BLaER1 treated with 17β-estradiol and CSF1 and Interleukin-3, amounts not matched to agents 10 nM and 100 nM (cell line): ENCODE measurements at regions not wholly inside any gene's neighbourhood (a gene's known extent, or its start where the extent isn't known, plus 50 kb on each side); places are given as distances from the start of the nearest gene placed in this dataset.
A peak's percentile ranks its signal among the peaks of the same experiment; 100 is the strongest.

ENCODE experiments used
- H3K27ac ChIP-seq, 11 experiments: shearing (Covaris generic); formaldehyde crosslinking; 2 replicates each; pipeline ENCODE4 v1.8.1; 2022
- H3K27me3 ChIP-seq, 11 experiments: shearing (Covaris generic); formaldehyde crosslinking; 2 replicates each; pipeline ENCODE4 v1.8.1; 2022
- H3K36me3 ChIP-seq, 11 experiments: shearing (Covaris generic); formaldehyde crosslinking; 2 replicates each; pipeline ENCODE4 v1.8.1; 2022
- H3K4me1 ChIP-seq, 10 experiments: shearing (Covaris generic); formaldehyde crosslinking; 2 replicates each; pipeline ENCODE4 v1.8.1; 2022
- H3K4me2 ChIP-seq, 11 experiments: shearing (Covaris generic); formaldehyde crosslinking; 2 replicates each; pipeline ENCODE4 v1.8.1; 2022
- H3K4me3 ChIP-seq, 10 experiments: shearing (Covaris generic); formaldehyde crosslinking; 2 replicates each; pipeline ENCODE4 v1.8.1; 2022
- H3K9ac ChIP-seq, 11 experiments: shearing (Covaris generic); formaldehyde crosslinking; 2 replicates each; pipeline ENCODE4 v1.8.1; 2022
- H3K9me3 ChIP-seq, 11 experiments: shearing (Covaris generic); formaldehyde crosslinking; replicated peaks in 1 of 11; 2 replicates each; pipeline ENCODE4 v1.8.1; 2022
- H4K20me1 ChIP-seq, 11 experiments: shearing (Covaris generic); formaldehyde crosslinking; 2 replicates each; pipeline ENCODE4 v1.8.1; 2022
- Cebpa-rat ChIP-seq, 11 experiments: shearing (Covaris generic); IDR thresholded peaks; 2 replicates each; pipeline ENCODE4 v1.8.1; 2022

- Histone ChIP-seq H3K9ac (no peak overlapping the region), H3K36me3 (no peaks in the 10 kb centered on the region), H4K20me1 (no peaks in the 10 kb centered on the region), H3K27ac (0 out of 22 replicates have a peak overlapping the region, but pooled peaks of 1 of the 11 experiments have one; percentile 1), H3K4me3 (no peak overlapping the region), H3K4me2 (peak overlapping the region in 7 of 11 experiments; percentile 2 to 56 (median 46); a peak in 8 of 22 replicates), H3K27me3 (no peaks in the 10 kb centered on the region), H3K4me1 (peaks cover 0 to 15% (median 8%) of the 10 kb centered on the region in 10 experiments; a peak in 12 of 20 replicates), H3K9me3 (peaks cover under 1 to 20% (median 11%) of the 10 kb centered on the region in 11 experiments; a peak in 21 of 22 replicates)
- no peak for TF ChIP-seq Cebpa-rat (IDR thresholded peaks at IDR 0.05)
Measured at GRCh38 chr13:42453091-42453645, 120.8 kb upstream of the TNFSF11 start.

GRCh38 chr13:42454749-42455148 lies 119.2 kb upstream of the TNFSF11 start:
- TF ChIP-seq Cebpa-rat (IDR thresholded peaks at IDR 0.05): no peak
- Histone ChIP-seq H3K9ac (no peak overlapping the region), H3K4me2 (no peak overlapping the region), H3K9me3 (peaks cover under 1 to 13% (median 6%) of the 10 kb centered on the region in 11 experiments; a peak in 11 of 22 replicates), H3K27ac (no peak overlapping the region), H4K20me1 (no peaks in the 10 kb centered on the region), H3K4me1 (peaks cover 3 to 15% (median 11%) of the 10 kb centered on the region in 10 experiments; a peak in 19 of 20 replicates), H3K4me3 (no peak overlapping the region), H3K36me3 (no peaks in the 10 kb centered on the region), H3K27me3 (no peaks in the 10 kb centered on the region)

- Histone ChIP-seq H3K9ac (no peak overlapping the region), H3K4me1 (peaks cover 3 to 17% (median 11%) of the 10 kb centered on the region in 10 experiments; a peak in 19 of 20 replicates), H3K27ac (no peak overlapping the region), H3K36me3 (no peaks in the 10 kb centered on the region), H3K27me3 (no peaks in the 10 kb centered on the region), H3K4me2 (no peak overlapping the region), H3K9me3 (peaks cover 19 to 39% (median 32%) of the 10 kb centered on the region in 11 experiments), H3K4me3 (no peak overlapping the region), H4K20me1 (no peaks in the 10 kb centered on the region)
- no peak for TF ChIP-seq Cebpa-rat (IDR thresholded peaks at IDR 0.05)
Measured at GRCh38 chr13:42458193-42458592, 115.8 kb upstream of the TNFSF11 start.

GRCh38 chr13:42466123-42466522 lies 107.8 kb upstream of the TNFSF11 start:
- Histone ChIP-seq H3K4me2 (peak overlapping the region; percentile 60 to 85 (median 73)), H3K4me1 (peaks cover 18 to 29% (median 27%) of the 10 kb centered on the region in 10 experiments)
- no peak for TF ChIP-seq Cebpa-rat (IDR thresholded peaks at IDR 0.05)

GRCh38 chr13:42466609-42467008 lies 107.3 kb upstream of the TNFSF11 start:
- H3K36me3 ChIP-seq: no peaks in the 10 kb centered on the region
- peak overlapping the region in 9 of 11 experiments; percentile 1 to 78 (median 47); a peak in 11 of 22 replicates for H3K9ac ChIP-seq
- H3K9me3 ChIP-seq: peaks cover 37 to 59% (median 51%) of the 10 kb centered on the region in 11 experiments
- peak overlapping the region in 6 of 10 experiments; percentile 0 to 40 (median 18); a peak in 8 of 20 replicates for H3K4me3 ChIP-seq
- H3K4me2 ChIP-seq: peak overlapping the region; percentile 60 to 85 (median 73)
- no peaks in the 10 kb centered on the region for H3K27me3 ChIP-seq
- peaks cover 18 to 29% (median 27%) of the 10 kb centered on the region in 10 experiments for H3K4me1 ChIP-seq
- no peak for TF ChIP-seq Cebpa-rat (IDR thresholded peaks at IDR 0.05)
- H3K27ac ChIP-seq: peak overlapping the region in 9 of 11 experiments; percentile 33 to 93 (median 73); a peak in 18 of 22 replicates
- no peaks in the 10 kb centered on the region for H4K20me1 ChIP-seq

More at GRCh38 chr13:42466123-42466522, 107.8 kb upstream of the TNFSF11 start:
- Histone ChIP-seq H3K4me3 (peak overlapping the region in 7 of 10 experiments; percentile 0 to 40 (median 17); a peak in 8 of 20 replicates), H3K27me3 (no peaks in the 10 kb centered on the region), H3K36me3 (no peaks in the 10 kb centered on the region), H3K27ac (peak overlapping the region in 9 of 11 experiments; percentile 33 to 93 (median 73); a peak in 18 of 22 replicates), H3K9me3 (peaks cover 41 to 64% (median 56%) of the 10 kb centered on the region in 11 experiments), H3K9ac (peak overlapping the region in 9 of 11 experiments; percentile 1 to 78 (median 47); a peak in 11 of 22 replicates), H4K20me1 (no peaks in the 10 kb centered on the region)

GRCh38 chr13:42474954-42475353 lies 99.0 kb upstream of the TNFSF11 start:
- Histone ChIP-seq H3K4me1 (peaks cover 0 to 7% (median 0%) of the 10 kb centered on the region in 10 experiments; a peak in 5 of 20 replicates), H3K4me2 (peak overlapping the region in 2 of 11 experiments; percentile 4 to 15; a peak in 1 of 22 replicates), H3K4me3 (no peak overlapping the region), H3K27ac (no peak overlapping the region; a peak in 1 of 22 replicates), H3K36me3 (no peaks in the 10 kb centered on the region), H3K9ac (no peak overlapping the region), H3K9me3 (peaks cover 8 to 26% (median 18%) of the 10 kb centered on the region in 11 experiments), H4K20me1 (no peaks in the 10 kb centered on the region), H3K27me3 (no peaks in the 10 kb centered on the region)
- TF ChIP-seq Cebpa-rat (IDR thresholded peaks at IDR 0.05): no peak

- Histone ChIP-seq H3K4me1 (peaks cover 0 to 8% (median 0%) of the 10 kb centered on the region in 10 experiments; a peak in 4 of 20 replicates), H3K9ac (no peak overlapping the region), H3K4me3 (no peak overlapping the region), H3K9me3 (peaks cover 8 to 26% (median 18%) of the 10 kb centered on the region in 11 experiments), H3K36me3 (no peaks in the 10 kb centered on the region), H3K4me2 (no peak overlapping the region), H4K20me1 (no peaks in the 10 kb centered on the region), H3K27ac (no peak overlapping the region), H3K27me3 (no peaks in the 10 kb centered on the region)
- no peak for TF ChIP-seq Cebpa-rat (IDR thresholded peaks at IDR 0.05)
Measured at GRCh38 chr13:42477596-42478190, 96.3 kb upstream of the TNFSF11 start.

GRCh38 chr13:42478531-42479156 lies 95.3 kb upstream of the TNFSF11 start:
- TF ChIP-seq Cebpa-rat (IDR thresholded peaks at IDR 0.05): no peak
- Histone ChIP-seq H3K4me2 (no peak overlapping the region), H3K9ac (no peak overlapping the region), H3K4me3 (no peak overlapping the region), H3K36me3 (no peaks in the 10 kb centered on the region), H3K27me3 (no peaks in the 10 kb centered on the region), H3K9me3 (peaks cover 8 to 26% (median 18%) of the 10 kb centered on the region in 11 experiments), H4K20me1 (no peaks in the 10 kb centered on the region), H3K27ac (no peak overlapping the region), H3K4me1 (peaks cover 0 to 8% (median 0%) of the 10 kb centered on the region in 10 experiments; a peak in 4 of 20 replicates)
